ENCODE measurements at regions not wholly inside any gene's neighbourhood (a gene's known extent, or its start where the extent isn't known, plus 50 kb on each side); places are given as distances from the start of the nearest gene placed in this dataset.
A peak's percentile ranks its signal among the peaks of the same experiment; 100 is the strongest.

- Histone ChIP-seq H3K27me3 (ENCODE audit: control insufficient read depth, insufficient read depth, low read length) (peaks cover 8% of the 10 kb centered on the region), H3K27ac (ENCODE audit: low read length) (no peak overlapping the region), H3K9me3 (ENCODE audit: control insufficient read depth, insufficient read depth, low read depth, low read length) (0 out of 2 replicates have a peak, but pooled peaks cover 4% of the 10 kb centered on the region), H3K4me3 (ENCODE audit: low read depth in 2 of 2, low read length in 2 of 2) (no peak overlapping the region), H3K36me3 (ENCODE audit: control insufficient read depth, insufficient read depth, low read length) (no peaks in the 10 kb centered on the region), H3K4me1 (ENCODE audit: control insufficient read depth, insufficient read depth, low read length) (no peaks in the 10 kb centered on the region)
- ATAC-seq (peak; percentile 92), DNase-seq (ENCODE audit: low read depth, low spot score) (no peak)
- BruUV-seq (replicated peaks): no TSS peak
- in situ Hi-C loops (cut with HindIII; ENCODE audit: low pct_unique_long_range_greater_than_20kb, low sequenced_read_pairs): no loop called here
- ChIA-PET POLR2A (no interaction called here), CTCF (interaction anchor here (0.5 to 1.7 kb wide), 4 partner anchors 21 to 1925 kb away, joined by 3 to 11 read pairs (median 8); no protein-coding TSS in a partner anchor)
- TF ChIP-seq POLR2AphosphoS5 (IDR thresholded peaks at IDR 0.05; ENCODE audit: low read depth, low read length) (no peak), REST (IDR thresholded peaks at IDR 0.05; ENCODE audit: insufficient read depth in 1 of 2, low read depth in 2 of 2, low read length in 1 of 2) (no peak), CTCF (IDR thresholded peaks at IDR 0.05) (peak; percentile 82)
- intact Hi-C loops (cut with micrococcal nuclease; ENCODE audit: unreplicated experiment): no loop called here
These were observed 51.4 kb upstream of the SCIN start for GRCh38 chr7:12518920-12519681.

GRCh38 chr7:12519682-12520009, 50.9 kb upstream of the SCIN start:
- intact Hi-C loops (cut with micrococcal nuclease; ENCODE audit: unreplicated experiment): loop anchor here (5.0 kb wide), 1 partner anchor 743 kb away; no protein-coding TSS in a partner anchor
- Histone ChIP-seq H3K4me1 (ENCODE audit: control insufficient read depth, insufficient read depth, low read length) (no peaks in the 10 kb centered on the region), H3K27me3 (ENCODE audit: control insufficient read depth, insufficient read depth, low read length) (peaks cover 8% of the 10 kb centered on the region), H3K36me3 (ENCODE audit: control insufficient read depth, insufficient read depth, low read length) (no peaks in the 10 kb centered on the region), H3K4me3 (ENCODE audit: low read depth in 2 of 2, low read length in 2 of 2) (no peak overlapping the region), H3K9me3 (ENCODE audit: control insufficient read depth, insufficient read depth, low read depth, low read length) (0 out of 2 replicates have a peak, but pooled peaks cover 4% of the 10 kb centered on the region), H3K27ac (ENCODE audit: low read length) (no peak overlapping the region)
- ChIA-PET POLR2A (no interaction called here), CTCF (interaction anchor here (0.5 to 1.7 kb wide), 4 partner anchors 21 to 1924 kb away, joined by 3 to 11 read pairs (median 8); no protein-coding TSS in a partner anchor)
- in situ Hi-C loops (cut with HindIII; ENCODE audit: low pct_unique_long_range_greater_than_20kb, low sequenced_read_pairs): no loop called here
- ATAC-seq (0 out of 2 replicates have a peak, but pooled peaks have one; percentile 24), DNase-seq (ENCODE audit: low read depth, low spot score) (no peak)
- BruUV-seq (replicated peaks): no TSS peak
- no peak for TF ChIP-seq TCF7L2 (IDR thresholded peaks at IDR 0.05; ENCODE audit: low read depth, low read length)
- TF ChIP-seq REST (IDR thresholded peaks at IDR 0.05; ENCODE audit: insufficient read depth in 1 of 2, low read depth in 2 of 2, low read length in 1 of 2): no peak
- no peak for TF ChIP-seq CTCF (IDR thresholded peaks at IDR 0.05)
- TF ChIP-seq POLR2AphosphoS5 (IDR thresholded peaks at IDR 0.05; ENCODE audit: low read depth, low read length): no peak
- no peak for TF ChIP-seq SIN3A (IDR thresholded peaks at IDR 0.05; ENCODE audit: borderline replicate concordance, insufficient read depth, low read depth, low read length)
